GM12874 (cell line): ENCODE measurements at regions not wholly inside any gene's neighbourhood (a gene's known extent, or its start where the extent isn't known, plus 50 kb on each side); places are given as distances from the start of the nearest gene placed in this dataset.

Experiments used
- TF ChIP-seq, protein P1 (sequence below): IDR thresholded peaks from 2 replicates; pipeline ENCODE4 v1.5.1; 2011; ENCODE audit warnings: low read depth, mild to moderate bottlenecking, control low read depth, low read length, moderate library complexity; ENCODE audit not compliant: insufficient read depth

DNA sequence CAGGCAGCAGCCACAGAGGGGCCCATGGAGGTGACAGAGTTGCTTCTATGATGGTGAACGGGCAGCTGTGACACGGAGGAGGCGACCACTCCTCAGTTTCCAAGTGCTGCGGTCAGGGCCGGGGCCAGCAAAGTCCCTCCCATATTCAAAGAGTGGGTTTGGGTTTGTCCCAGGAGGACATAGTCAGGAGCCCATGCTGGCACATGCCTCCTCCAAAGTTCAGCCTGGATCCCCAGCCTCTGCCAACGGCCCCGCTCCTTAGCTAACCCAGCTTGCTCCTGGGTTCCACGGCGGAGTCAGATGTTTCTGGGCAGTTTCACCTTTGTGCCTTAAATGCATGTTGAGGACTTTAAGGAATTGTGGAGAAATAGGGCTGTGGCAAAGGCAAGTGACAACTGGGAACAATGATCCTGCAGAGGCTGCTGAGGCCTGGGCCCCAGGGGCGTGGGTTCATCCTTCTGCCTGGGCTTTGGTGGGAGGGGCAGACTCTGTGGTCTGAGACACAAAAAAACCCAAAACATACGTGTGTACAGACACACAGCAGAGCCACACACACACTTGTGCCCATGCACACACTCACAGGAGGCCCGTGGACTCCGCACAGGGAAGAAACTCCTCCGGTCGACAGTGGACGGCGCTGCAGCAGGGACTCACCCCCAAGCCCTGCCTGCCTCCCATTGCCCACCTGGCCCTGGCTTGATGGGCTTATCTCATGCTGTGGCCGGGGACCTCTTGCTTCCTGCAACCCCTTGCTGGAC lies 399.4 kb downstream of the TMEM121 start:
- TF ChIP-seq, protein P1, sequence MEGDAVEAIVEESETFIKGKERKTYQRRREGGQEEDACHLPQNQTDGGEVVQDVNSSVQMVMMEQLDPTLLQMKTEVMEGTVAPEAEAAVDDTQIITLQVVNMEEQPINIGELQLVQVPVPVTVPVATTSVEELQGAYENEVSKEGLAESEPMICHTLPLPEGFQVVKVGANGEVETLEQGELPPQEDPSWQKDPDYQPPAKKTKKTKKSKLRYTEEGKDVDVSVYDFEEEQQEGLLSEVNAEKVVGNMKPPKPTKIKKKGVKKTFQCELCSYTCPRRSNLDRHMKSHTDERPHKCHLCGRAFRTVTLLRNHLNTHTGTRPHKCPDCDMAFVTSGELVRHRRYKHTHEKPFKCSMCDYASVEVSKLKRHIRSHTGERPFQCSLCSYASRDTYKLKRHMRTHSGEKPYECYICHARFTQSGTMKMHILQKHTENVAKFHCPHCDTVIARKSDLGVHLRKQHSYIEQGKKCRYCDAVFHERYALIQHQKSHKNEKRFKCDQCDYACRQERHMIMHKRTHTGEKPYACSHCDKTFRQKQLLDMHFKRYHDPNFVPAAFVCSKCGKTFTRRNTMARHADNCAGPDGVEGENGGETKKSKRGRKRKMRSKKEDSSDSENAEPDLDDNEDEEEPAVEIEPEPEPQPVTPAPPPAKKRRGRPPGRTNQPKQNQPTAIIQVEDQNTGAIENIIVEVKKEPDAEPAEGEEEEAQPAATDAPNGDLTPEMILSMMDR = no peak

DNA sequence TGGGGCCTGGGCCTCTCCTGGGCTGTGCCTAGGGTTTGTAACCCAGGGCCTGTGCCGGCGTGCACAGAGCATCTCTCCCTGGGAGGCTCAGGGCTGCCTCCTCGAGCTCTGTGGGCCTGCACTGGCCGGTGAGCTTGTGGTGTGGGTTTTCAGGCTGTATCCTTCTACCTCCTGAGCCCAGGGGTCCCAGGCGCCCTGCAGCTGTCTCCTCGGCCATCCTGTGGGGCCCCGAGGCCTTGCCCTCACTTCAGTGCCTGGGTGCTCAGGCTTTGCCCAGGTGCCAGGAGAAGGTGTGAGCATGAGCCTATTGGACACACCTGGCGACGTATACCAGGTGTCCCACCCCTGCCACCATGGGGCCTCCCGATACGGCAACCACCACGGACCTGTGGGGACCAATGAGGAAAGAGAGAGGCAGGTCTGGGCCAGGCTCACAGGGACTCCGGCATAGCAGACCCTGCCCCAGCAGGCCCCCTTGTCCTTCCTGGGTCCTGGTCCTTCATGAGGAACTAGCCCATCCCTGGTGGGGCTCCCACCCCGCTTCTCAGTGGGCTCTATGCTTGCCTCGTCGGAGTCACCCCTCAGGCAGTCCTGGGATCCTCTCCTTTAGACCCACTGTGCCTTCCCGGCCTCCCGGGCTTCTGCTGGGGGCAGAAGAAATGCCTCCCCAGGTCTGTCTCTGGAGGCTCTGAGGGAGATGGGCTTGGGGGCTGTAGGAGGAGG lies 400.2 kb downstream of the TMEM121 start:
- TF ChIP-seq, protein P1 = no peak

DNA sequence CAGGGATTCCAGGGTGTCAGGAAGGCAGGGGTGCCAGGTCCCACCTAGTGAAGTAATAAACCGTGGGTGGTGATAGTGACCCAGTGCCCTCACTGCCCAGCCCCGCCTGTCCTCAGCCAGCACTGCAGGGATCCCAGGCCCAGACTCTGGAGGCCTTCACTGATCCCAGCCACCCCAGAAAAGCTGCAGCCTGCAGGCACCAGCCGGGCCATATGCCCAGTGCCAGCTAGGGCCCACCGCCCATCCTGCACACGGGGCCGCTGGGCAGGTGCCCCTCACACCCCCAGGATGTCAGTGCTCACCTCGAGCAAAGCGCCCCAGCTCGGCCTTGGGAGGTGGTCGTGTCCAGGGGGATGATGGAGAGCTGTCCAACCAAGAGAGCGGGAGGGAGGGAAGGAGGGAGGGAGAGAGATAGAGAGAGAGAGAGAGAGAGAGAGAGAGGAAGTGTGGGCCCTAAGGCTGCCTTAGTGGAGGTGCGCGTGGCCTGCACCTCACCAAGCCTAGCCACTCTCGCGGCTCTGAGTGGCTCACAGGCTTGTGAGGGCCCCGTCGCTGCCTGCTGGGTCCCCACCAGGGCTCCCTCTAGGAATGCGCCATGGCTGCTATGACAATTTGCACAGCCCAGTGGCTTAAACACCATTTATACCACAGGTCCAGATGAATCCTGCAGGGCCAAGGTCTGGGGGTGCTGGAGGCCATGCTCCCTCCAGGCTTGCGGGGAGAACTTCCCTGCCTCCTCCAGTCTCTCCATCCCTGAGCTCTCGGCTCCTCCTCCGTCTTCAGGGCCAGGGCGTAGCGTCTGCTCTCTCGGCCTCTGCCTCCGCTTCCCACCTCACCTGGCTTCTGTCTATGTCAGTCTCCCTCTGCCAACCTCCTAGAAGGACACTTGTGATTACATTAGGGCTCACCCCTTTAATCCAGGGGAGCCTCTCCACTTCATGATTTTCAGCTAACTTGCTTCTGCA lies 401.0 kb downstream of the TMEM121 start:
- TF ChIP-seq, protein P1 = no peak

DNA sequence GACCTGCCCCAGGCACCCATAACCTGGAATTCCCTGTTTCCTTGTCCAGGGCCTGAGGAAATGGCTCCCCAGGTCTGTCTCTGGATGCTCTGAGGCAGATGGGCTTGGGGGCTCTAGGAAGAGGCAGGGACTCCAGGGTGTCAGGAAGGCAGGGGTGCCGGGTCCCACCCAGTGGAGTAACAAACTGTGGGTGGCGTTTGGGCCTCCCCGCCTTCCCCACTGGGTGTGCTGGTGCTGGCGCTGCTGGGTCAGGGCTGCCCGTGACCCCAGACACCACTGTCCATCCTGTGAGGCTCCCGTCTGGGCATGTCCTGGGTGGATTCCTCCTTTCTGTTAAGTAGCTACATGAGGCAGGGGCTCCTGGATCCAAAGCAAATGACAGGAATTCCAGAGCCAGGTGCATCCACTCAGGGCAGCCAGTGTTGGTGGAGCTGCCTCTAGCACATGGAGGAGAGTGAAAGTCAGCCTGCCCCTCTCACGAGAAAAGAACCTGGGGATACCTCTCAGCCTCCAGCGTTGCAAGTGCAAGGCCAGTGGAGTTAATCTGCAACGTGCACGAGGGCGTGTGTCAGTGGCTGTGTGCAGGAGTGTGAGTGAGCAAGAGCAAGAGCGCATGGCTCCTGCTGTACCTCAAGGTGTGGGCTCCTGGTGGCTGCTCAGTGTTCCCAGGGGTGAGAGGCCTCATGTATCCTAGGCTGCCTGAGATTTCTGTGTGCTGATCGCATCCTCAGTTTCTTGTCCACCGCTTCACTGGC lies 403.1 kb downstream of the TMEM121 start:
- TF ChIP-seq, protein P1 = no peak

DNA sequence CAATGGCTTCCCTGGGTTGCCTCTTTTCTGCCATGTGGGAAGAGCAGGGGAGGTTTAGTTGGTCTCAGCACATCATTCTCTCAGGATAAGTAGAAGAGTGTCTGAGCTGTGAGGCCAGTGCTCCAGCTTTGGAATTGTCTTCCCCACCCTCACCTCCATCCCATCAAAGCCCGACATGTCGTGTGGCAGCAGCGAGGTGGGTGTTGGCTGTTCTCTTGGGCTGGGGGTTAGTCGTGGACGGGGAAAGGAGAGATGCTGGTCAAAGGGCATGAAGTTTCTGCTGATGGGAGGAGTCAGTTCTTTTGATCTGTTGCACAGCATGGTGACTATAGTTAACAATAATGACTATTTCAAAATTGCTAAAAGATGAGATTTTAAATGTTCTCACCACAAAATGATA lies 404.2 kb downstream of the TMEM121 start:
- TF ChIP-seq, protein P1 = no peak

DNA sequence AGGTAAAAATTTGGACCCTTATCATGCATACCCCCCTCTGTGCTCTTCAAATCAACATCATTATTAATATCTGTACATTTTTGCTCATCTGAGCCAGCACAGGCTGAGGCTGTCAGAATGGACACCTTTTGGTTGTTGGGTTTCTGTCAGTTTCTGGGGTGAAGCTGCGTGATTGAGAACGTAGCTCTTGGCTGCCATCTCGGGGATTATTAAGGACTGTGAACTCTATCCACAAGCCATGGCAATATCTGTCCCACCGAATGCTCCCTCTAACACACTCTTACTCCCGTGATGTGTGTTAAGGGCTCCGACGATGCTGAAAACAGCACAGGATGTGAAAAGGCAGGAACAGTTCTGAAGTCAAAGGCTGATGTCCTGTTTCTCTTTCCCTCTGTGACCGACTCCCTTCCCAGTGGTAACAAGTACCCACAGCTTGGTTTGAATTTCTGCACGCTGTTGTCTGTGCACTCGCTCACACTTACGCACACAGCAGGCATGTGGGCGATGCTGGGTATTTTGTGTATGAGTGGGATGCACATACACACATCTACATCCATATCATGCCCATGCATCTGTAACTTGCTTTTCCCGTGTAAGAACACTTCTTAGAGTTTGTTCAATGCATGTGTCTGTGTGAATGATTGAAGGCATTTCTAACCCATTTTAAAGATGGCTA lies 405.6 kb downstream of the TMEM121 start:
- TF ChIP-seq, protein P1 = 0 out of 2 replicates have a peak, but pooled peaks have one; percentile 18
